ENCODE measurements at regions not wholly inside any gene's neighbourhood (a gene's known extent, or its start where the extent isn't known, plus 50 kb on each side); places are given as distances from the start of the nearest gene placed in this dataset.

GRCh38 chr2:185240796-185241195 is 497.8 kb upstream of the FSIP2 start:
- TF ChIP-seq CTCF (IDR thresholded peaks at IDR 0.05) (no peak), POLR2A (IDR thresholded peaks at IDR 0.05) (no peak)
